B cell (primary cell): ENCODE measurements at regions not wholly inside any gene's neighbourhood (a gene's known extent, or its start where the extent isn't known, plus 50 kb on each side); places are given as distances from the start of the nearest gene placed in this dataset.

ENCODE experiments used
- ATAC-seq: fragments of 200-7000 bp; cut with Tn5 transposase; one replicate; pipeline ENCODE4 v1.10.0; 2021; ENCODE audit warnings: low read depth, mild to moderate bottlenecking, moderate number of reproducible peaks, moderate library complexity
- CTCF ChIA-PET: fragments of 350-600 bp; sonication (Branson Sonifier 250); formaldehyde crosslinking; loops from one replicate; lab custom pipeline; 2021; ENCODE audit warnings: antibody characterized with exemption, inconsistent platforms; lab: Charles Lee
- POLR2A ChIA-PET: fragments of 350-600 bp; sonication (Branson Sonifier 250); formaldehyde crosslinking; loops from one replicate; lab custom pipeline; 2021; ENCODE audit warnings: antibody characterized with exemption; lab: Charles Lee
- DNase-seq: peaks from one replicate; pipeline ENCODE4 v3.0.0; 2013
- H2AFZ ChIP-seq: 2 replicates; pipeline ENCODE4 v1.6.1; 2012; ENCODE audit warnings: mild to moderate bottlenecking, low read depth, low read length; ENCODE audit not compliant: insufficient read depth, poor library complexity, severe bottlenecking
- H3K27ac ChIP-seq, 2 donors: 1 replicate in 1 of 2; 2 replicates in 1 of 2; pipeline ENCODE4 v1.5.1; 2012 to 2013; ENCODE audit warnings: low read length in 2 of 2, mild to moderate bottlenecking in 2 of 2, moderate library complexity in 1 of 2
- H3K27me3 ChIP-seq, 4 experiments: fragments of 200-600 bp in 1 of 4; sonication (generic) in 1 of 4; replicated peaks in 1 of 4; 1 replicate in 2 of 4; 2 replicates in 2 of 4; pipeline versions ENCODE4 v1.6.1 to v1.7.0; 2013 to 2016; ENCODE audit warnings: low read length in 3 of 4, mild to moderate bottlenecking in 2 of 4, mixed read lengths in 1 of 4, moderate library complexity in 1 of 4; ENCODE audit not compliant: insufficient read depth in 4 of 4, control insufficient read depth in 3 of 4; ENCODE audit errors: control extremely low read depth in 1 of 4
- H3K36me3 ChIP-seq, 2 experiments: replicated peaks in 1 of 2; 1 replicate in 1 of 2; 2 replicates in 1 of 2; pipeline versions ENCODE4 v1.6.1 to v1.7.1; 2013; ENCODE audit warnings: low read length in 1 of 2; ENCODE audit not compliant: insufficient read depth in 2 of 2, control insufficient read depth in 1 of 2; ENCODE audit errors: control extremely low read depth in 1 of 2, extremely low read depth in 1 of 2
- H3K4me1 ChIP-seq, 2 donors: fragments of 200-600 bp in 1 of 2; sonication (generic) in 1 of 2; 1 replicate in 1 of 2; 2 replicates in 1 of 2; pipeline versions ENCODE4 v1.5.1 to v1.6.1; 2013 to 2017; ENCODE audit warnings: low read length in 2 of 2; ENCODE audit not compliant: control insufficient read depth in 2 of 2, insufficient read depth in 2 of 2
- H3K4me2 ChIP-seq: replicated peaks from 2 replicates; pipeline ENCODE3; 2012; ENCODE audit warnings: mild to moderate bottlenecking, low read depth, low read length; ENCODE audit not compliant: poor library complexity, severe bottlenecking
- H3K4me3 ChIP-seq, 5 experiments: fragments of 200-600 bp in 1 of 5; sonication (generic) in 1 of 5; 1 replicate in 3 of 5; 2 replicates in 2 of 5; pipeline versions ENCODE4 v1.5.1 to v1.7.0; 2011 to 2016; ENCODE audit warnings: low read length in 4 of 5, mild to moderate bottlenecking in 4 of 5, low read depth in 2 of 5, control low read depth in 1 of 5, moderate library complexity in 1 of 5; ENCODE audit not compliant: insufficient read depth in 1 of 5; ENCODE audit errors: control extremely low read depth in 1 of 5, extremely low read depth in 1 of 5
- H3K79me2 ChIP-seq: fragments of 200-600 bp; sonication (generic); one replicate; pipeline ENCODE4 v1.6.0; 2016; ENCODE audit warnings: low read length; ENCODE audit not compliant: control insufficient read depth, insufficient read depth
- H3K9ac ChIP-seq: fragments of 200-600 bp; sonication (generic); 2 replicates; pipeline ENCODE4 v1.6.1; 2017; ENCODE audit warnings: mild to moderate bottlenecking, low read length, moderate library complexity
- H3K9me3 ChIP-seq, 3 donors: one replicate each; pipeline versions ENCODE4 v1.6.1 to v1.7.1; 2013; ENCODE audit warnings: low read length in 2 of 3; ENCODE audit not compliant: control insufficient read depth in 2 of 3, insufficient read depth in 1 of 3; ENCODE audit errors: control extremely low read depth in 1 of 3
- H4K20me1 ChIP-seq: 2 replicates; pipeline ENCODE4 v1.6.0; 2012; ENCODE audit warnings: mild to moderate bottlenecking, low read length; ENCODE audit not compliant: insufficient read depth, control insufficient read depth, poor library complexity, severe bottlenecking
- H3K27ac Mint-ChIP-seq: one replicate; pipeline ENCODE4 v1.8.0; 2021; ENCODE audit warnings: mixed read lengths
- H3K27me3 Mint-ChIP-seq: one replicate; pipeline ENCODE4 v1.8.0; 2021; ENCODE audit warnings: mixed read lengths
- H3K4me1 Mint-ChIP-seq: one replicate; pipeline ENCODE4 v1.8.0; 2021; ENCODE audit warnings: mixed read lengths
- H3K4me3 Mint-ChIP-seq: one replicate; pipeline ENCODE4 v1.8.0; 2021; ENCODE audit warnings: mixed read lengths
- H3K9me3 Mint-ChIP-seq: one replicate; pipeline ENCODE4 v1.8.0; 2022; ENCODE audit warnings: mixed read lengths; ENCODE audit not compliant: insufficient read depth
- EZH2 ChIP-seq: IDR thresholded peaks from 2 replicates; pipeline ENCODE4 v1.6.1; 2012; ENCODE audit warnings: borderline replicate concordance, low read depth, mild to moderate bottlenecking, moderate library complexity, low read length; ENCODE audit not compliant: insufficient read depth, poor library complexity, severe bottlenecking
- WGBS: methylation state at CpG from one replicate; pipeline ENCODE4 v1.1.5; 2013; ENCODE audit warnings: missing lambda C conversion rate; ENCODE audit not compliant: insufficient coverage; 5-methylcytosine and 5-hydroxymethylcytosine counted together
- intact Hi-C: fragments of 100-400 bp; cut with micrococcal nuclease; formaldehyde crosslinking; loops from one replicate; pipeline ENCODE4 v1.10.0; 2022
- TF ChIP-seq, protein P1 (sequence below): fragments of 200-600 bp; IDR thresholded peaks from one replicate; pipeline ENCODE4 v1.8.0; 2022; ENCODE audit warnings: antibody characterized with exemption, mild to moderate bottlenecking

GRCh38 chr13:93144031-93144430 is 82.6 kb upstream of the GPC6 start:
- TF ChIP-seq, protein P1, sequence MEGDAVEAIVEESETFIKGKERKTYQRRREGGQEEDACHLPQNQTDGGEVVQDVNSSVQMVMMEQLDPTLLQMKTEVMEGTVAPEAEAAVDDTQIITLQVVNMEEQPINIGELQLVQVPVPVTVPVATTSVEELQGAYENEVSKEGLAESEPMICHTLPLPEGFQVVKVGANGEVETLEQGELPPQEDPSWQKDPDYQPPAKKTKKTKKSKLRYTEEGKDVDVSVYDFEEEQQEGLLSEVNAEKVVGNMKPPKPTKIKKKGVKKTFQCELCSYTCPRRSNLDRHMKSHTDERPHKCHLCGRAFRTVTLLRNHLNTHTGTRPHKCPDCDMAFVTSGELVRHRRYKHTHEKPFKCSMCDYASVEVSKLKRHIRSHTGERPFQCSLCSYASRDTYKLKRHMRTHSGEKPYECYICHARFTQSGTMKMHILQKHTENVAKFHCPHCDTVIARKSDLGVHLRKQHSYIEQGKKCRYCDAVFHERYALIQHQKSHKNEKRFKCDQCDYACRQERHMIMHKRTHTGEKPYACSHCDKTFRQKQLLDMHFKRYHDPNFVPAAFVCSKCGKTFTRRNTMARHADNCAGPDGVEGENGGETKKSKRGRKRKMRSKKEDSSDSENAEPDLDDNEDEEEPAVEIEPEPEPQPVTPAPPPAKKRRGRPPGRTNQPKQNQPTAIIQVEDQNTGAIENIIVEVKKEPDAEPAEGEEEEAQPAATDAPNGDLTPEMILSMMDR = no peak
- no peak for TF ChIP-seq EZH2
- Mint-ChIP-seq H3K9me3 (peaks cover 3% of the 10 kb centered on the region), H3K27me3 (no peaks in the 10 kb centered on the region), H3K4me3 (no peak overlapping the region), H3K4me1 (no peaks in the 10 kb centered on the region), H3K27ac (no peak overlapping the region)
- DNase-seq (no peak), ATAC-seq (no peak)
- 100% methylated on average over 3 of the region's 4 CpGs for WGBS
- intact Hi-C loops = no loop called here
- H3K27me3 ChIP-seq = no peaks in the 10 kb centered on the region
- ChIA-PET POLR2A (no interaction called here), CTCF (no interaction called here)
- no peak overlapping the region for H3K4me2 ChIP-seq
- no peak overlapping the region for H3K9ac ChIP-seq
- H2AFZ ChIP-seq = no peak overlapping the region
- H4K20me1 ChIP-seq = no peaks in the 10 kb centered on the region
- peaks cover 0 to 5% (median 0%) of the 10 kb centered on the region in 3 donors for H3K9me3 ChIP-seq
- no peaks in the 10 kb centered on the region for H3K79me2 ChIP-seq
- H3K4me1 ChIP-seq = no peaks in the 10 kb centered on the region
- H3K4me3 ChIP-seq = no peak overlapping the region
- no peaks in the 10 kb centered on the region for H3K36me3 ChIP-seq
- no peak overlapping the region for H3K27ac ChIP-seq

DNA sequence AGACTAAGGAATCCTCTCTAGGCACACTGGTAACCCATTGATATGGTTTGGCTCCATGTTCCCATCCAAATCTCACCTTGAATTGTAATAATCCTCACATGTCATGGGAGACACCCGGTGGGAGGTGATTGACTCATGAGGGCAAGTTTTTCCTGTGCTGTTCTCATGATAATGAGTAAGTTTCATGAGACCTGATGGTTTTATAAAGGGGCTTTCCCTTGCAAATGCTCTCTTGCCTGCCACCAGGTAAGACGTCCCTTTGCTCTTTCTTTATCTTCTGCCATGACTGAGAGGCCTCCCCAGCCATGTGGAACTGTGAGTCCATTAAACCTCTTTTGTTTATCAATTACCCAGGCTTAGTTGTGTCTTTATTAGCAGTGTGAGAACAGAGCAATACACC is 81.4 kb upstream of the GPC6 start:
- no peak overlapping the region for H2AFZ ChIP-seq
- intact Hi-C loops = no loop called here
- no peaks in the 10 kb centered on the region for H3K79me2 ChIP-seq
- H3K9me3 Mint-ChIP-seq = peaks cover 3% of the 10 kb centered on the region
- 100% methylated on average over 1 of the region's 2 CpGs for WGBS
- H3K36me3 ChIP-seq = no peaks in the 10 kb centered on the region
- H3K27ac Mint-ChIP-seq = no peak overlapping the region
- ChIA-PET CTCF (no interaction called here), POLR2A (no interaction called here)
- no peak for TF ChIP-seq EZH2
- TF ChIP-seq, protein P1 = no peak
- H3K27me3 Mint-ChIP-seq = no peaks in the 10 kb centered on the region
- H3K4me1 ChIP-seq = no peaks in the 10 kb centered on the region
- no peaks in the 10 kb centered on the region for H3K27me3 ChIP-seq
- no peak for DNase-seq
- no peak overlapping the region for H3K27ac ChIP-seq
- H4K20me1 ChIP-seq = no peaks in the 10 kb centered on the region
- H3K4me3 Mint-ChIP-seq = no peak overlapping the region
- H3K4me3 ChIP-seq = no peak overlapping the region
- no peak for ATAC-seq
- H3K4me1 Mint-ChIP-seq = no peaks in the 10 kb centered on the region
- no peak overlapping the region for H3K9ac ChIP-seq
- peaks cover 0 to 3% (median 0%) of the 10 kb centered on the region in 3 donors for H3K9me3 ChIP-seq
- H3K4me2 ChIP-seq = no peak overlapping the region
